Adrenal gland (tissue), 9 donors: ENCODE measurements at regions not wholly inside any gene's neighbourhood (a gene's known extent, or its start where the extent isn't known, plus 50 kb on each side); places are given as distances from the start of the nearest gene placed in this dataset.

Source experiments
- DNase-seq, 7 donors: peaks; one replicate each; pipeline ENCODE4 v3.0.0-alpha.2; 2019 to 2020
- H3K27ac ChIP-seq, 5 donors: fragments of 200-600 bp; sonication (generic) in 4 of 5; 1 replicate in 3 of 5; 2 replicates in 2 of 5; pipeline versions ENCODE4 v1.5.1 to v1.8.0; 2016 to 2020; ENCODE audit warnings: mild to moderate bottlenecking in 1 of 5
- H3K27me3 ChIP-seq: fragments of 200-600 bp; 2 replicates; pipeline ENCODE4 v1.8.0; 2021
- H3K36me3 ChIP-seq, 2 donors: fragments of 200-600 bp; replicated peaks in 1 of 2; 1 replicate in 1 of 2; 2 replicates in 1 of 2; pipeline versions ENCODE4 v1.5.1 to v1.8.0; 2018 to 2022
- H3K4me1 ChIP-seq, 2 donors: fragments of 200-600 bp; replicated peaks in 1 of 2; 1 replicate in 1 of 2; 2 replicates in 1 of 2; pipeline versions ENCODE4 v1.5.1 to v1.8.0; 2018 to 2021
- H3K4me3 ChIP-seq, 4 donors: fragments of 200-600 bp; sonication (generic) in 3 of 4; one replicate each; pipeline ENCODE4 v1.5.1; 2016 to 2018
- H3K9me3 ChIP-seq, 3 donors: fragments of 200-600 bp; sonication (generic) in 1 of 3; replicated peaks in 1 of 3; 1 replicate in 2 of 3; 2 replicates in 1 of 3; pipeline versions ENCODE4 v1.5.1 to v1.8.0; 2016 to 2021
- POLR2A ChIP-seq, 2 donors: fragments of 450-650 bp; IDR thresholded peaks; one replicate each; pipeline ENCODE4 v1.6.1; 2017; ENCODE audit warnings: antibody characterized with exemption in 2 of 2, mild to moderate bottlenecking in 2 of 2, moderate library complexity in 1 of 2
- WGBS, 4 donors: extraction: QIAGEN DNeasy Blood & Tissue Kit in 2 of 4; methylation state at CpG; one replicate each; pipeline versions ENCODE4 v1.1.5 to v1.1.7; 2013 to 2017; 5-methylcytosine and 5-hydroxymethylcytosine counted together
- intact Hi-C, 2 donors: fragments of 100-400 bp; cut with DNase I; formaldehyde crosslinking; loops; one replicate each; pipeline versions ENCODE4 v1.14.1 to v1.15.0; 2022 to 2023
- TF ChIP-seq, protein P1 (sequence below), 6 experiments: fragments of 450-650 bp in 4 of 6; fragments of 200-600 bp in 2 of 6; sonication (generic) in 1 of 6; IDR thresholded peaks; 1 replicate in 5 of 6; 2 replicates in 1 of 6; pipeline versions ENCODE4 v1.5.1 to v1.8.0; 2016 to 2021; ENCODE audit warnings: antibody characterized with exemption in 6 of 6, mild to moderate bottlenecking in 2 of 6, moderate library complexity in 1 of 6
- donor health status: healthy with polysubstance abuse.
- donor health status: Bipolar disorder and iron deficiency.
- donor health status: DM: yes; HTN: yes; CAD: no.
- donor health status: DM: no; HTN: no; CAD: no.
- donor health status: DM: no; HTN: no; CAD: no.

DNA sequence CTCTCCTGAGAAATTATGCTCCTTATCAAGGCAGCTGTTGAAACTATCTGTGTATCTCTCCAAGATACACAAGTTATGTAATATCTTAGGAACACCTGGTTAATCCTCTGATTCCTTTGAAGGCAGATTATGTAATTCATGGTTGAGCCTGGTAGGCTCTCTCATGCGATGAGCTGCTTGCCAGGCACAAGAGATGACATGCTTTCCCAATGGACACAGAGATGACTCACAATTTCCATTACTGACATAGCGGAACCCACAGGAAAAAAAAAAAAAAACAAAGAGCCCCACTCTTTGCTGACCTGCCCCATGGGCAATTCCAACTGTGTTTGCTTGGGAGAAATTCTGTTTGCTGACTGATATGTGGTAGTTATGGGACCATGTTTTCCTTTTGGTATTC is 736.4 kb upstream of the PHF14 start:
- Histone ChIP-seq H3K36me3 (no peaks in the 10 kb centered on the region), H3K4me1 (no peaks in the 10 kb centered on the region), H3K27ac (no peak overlapping the region), H3K27me3 (no peaks in the 10 kb centered on the region), H3K9me3 (no peaks in the 10 kb centered on the region), H3K4me3 (no peak overlapping the region)
- DNase-seq = no peak
- TF ChIP-seq POLR2A (IDR thresholded peaks at IDR 0.05) = no peak
- TF ChIP-seq, protein P1, sequence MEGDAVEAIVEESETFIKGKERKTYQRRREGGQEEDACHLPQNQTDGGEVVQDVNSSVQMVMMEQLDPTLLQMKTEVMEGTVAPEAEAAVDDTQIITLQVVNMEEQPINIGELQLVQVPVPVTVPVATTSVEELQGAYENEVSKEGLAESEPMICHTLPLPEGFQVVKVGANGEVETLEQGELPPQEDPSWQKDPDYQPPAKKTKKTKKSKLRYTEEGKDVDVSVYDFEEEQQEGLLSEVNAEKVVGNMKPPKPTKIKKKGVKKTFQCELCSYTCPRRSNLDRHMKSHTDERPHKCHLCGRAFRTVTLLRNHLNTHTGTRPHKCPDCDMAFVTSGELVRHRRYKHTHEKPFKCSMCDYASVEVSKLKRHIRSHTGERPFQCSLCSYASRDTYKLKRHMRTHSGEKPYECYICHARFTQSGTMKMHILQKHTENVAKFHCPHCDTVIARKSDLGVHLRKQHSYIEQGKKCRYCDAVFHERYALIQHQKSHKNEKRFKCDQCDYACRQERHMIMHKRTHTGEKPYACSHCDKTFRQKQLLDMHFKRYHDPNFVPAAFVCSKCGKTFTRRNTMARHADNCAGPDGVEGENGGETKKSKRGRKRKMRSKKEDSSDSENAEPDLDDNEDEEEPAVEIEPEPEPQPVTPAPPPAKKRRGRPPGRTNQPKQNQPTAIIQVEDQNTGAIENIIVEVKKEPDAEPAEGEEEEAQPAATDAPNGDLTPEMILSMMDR (IDR thresholded peaks at IDR 0.05) = no peak
- 50 to 73% (median 60%) methylated on average over 2 of the region's 2 CpGs for WGBS, 4 donors
- intact Hi-C loops = no loop called here

DNA sequence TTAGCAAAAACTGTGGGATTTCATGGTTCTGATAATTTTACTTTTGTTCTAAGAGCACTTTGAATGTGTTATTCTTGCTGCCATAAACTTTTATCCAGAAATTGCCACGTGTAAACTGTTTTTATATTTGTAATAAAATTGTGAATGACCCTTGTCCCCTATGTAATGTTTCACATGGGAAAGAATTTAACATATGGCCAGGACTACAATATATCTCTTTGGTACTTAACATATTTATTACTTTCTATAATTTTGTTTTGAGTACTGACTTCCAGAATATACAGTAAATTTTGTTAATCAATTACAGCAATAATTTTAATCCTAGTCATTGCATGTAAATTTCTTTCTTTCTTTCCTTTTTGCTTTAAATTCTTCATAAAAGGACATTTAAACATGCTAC is 735.0 kb upstream of the PHF14 start:
- Histone ChIP-seq H3K36me3 (no peaks in the 10 kb centered on the region), H3K27ac (no peak overlapping the region), H3K4me1 (no peaks in the 10 kb centered on the region), H3K4me3 (no peak overlapping the region), H3K9me3 (no peaks in the 10 kb centered on the region), H3K27me3 (no peaks in the 10 kb centered on the region)
- no peak for DNase-seq
- intact Hi-C loops = no loop called here
- WGBS, 4 donors = 56 to 70% (median 58%) methylated on average over 1 of the region's 1 CpG
- TF ChIP-seq, protein P1 (IDR thresholded peaks at IDR 0.05) = no peak
- no peak for TF ChIP-seq POLR2A (IDR thresholded peaks at IDR 0.05)

DNA sequence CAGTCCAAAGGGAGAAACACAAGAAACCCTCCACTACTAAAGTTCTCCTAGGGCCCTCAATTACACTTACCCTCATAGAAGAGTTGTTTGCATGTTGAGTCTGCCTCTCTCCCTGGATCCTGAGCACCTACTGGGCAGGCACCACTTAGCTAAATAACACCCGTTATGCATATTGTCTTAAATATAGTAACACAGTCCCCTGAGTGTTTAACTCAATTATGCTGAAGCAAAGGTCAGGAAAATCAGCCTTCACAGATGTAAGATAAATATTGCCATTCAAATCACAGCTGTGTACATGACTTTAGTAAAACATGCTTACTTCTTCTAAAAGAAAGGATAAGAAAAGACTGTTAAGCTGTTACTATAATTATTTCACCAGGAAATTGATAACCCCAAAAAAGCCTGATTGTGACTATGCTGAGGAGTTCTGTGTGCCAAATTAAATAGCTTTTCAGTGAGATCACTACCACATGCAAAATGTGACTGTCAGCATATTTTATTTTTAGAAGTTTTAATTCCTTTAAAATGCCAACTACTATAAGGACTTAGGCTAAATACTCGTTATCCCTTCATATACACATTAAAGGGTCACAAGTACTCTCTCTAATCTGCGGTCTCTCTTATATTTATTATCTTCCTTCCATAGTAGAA is 733.9 kb upstream of the PHF14 start:
- no peak overlapping the region for H3K4me3 ChIP-seq
- intact Hi-C loops = no loop called here
- no peaks in the 10 kb centered on the region for H3K4me1 ChIP-seq
- H3K36me3 ChIP-seq = no peaks in the 10 kb centered on the region
- WGBS, 4 donors = 42 to 55% (median 44%) methylated on average over 3 of the region's 3 CpGs
- TF ChIP-seq POLR2A (IDR thresholded peaks at IDR 0.05) = no peak
- TF ChIP-seq, protein P1 (IDR thresholded peaks at IDR 0.05) = no peak
- no peaks in the 10 kb centered on the region for H3K9me3 ChIP-seq
- DNase-seq = no peak
- no peaks in the 10 kb centered on the region for H3K27me3 ChIP-seq
- H3K27ac ChIP-seq = no peak overlapping the region

DNA sequence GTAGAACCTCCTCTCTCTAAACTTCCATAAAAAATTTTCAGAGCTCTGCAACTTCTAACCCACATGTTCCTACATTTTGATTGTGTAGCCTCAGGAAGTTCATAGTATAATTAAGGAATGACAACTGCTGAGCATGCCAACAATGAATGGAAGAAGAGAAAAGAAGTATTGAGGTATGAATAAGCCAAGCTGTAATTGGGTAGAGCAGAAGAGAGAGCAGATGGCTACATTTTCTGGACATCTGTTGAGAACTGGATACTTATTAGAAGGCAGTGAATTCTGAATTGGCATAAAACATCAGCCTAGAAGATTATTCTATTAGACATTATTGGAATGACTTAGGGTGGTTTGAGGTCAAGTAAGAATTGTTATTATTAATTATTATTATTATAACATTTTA is 728.3 kb upstream of the PHF14 start:
- intact Hi-C loops = no loop called here
- TF ChIP-seq, protein P1 (IDR thresholded peaks at IDR 0.05) = no peak
- TF ChIP-seq POLR2A (IDR thresholded peaks at IDR 0.05) = no peak
- no peaks in the 10 kb centered on the region for H3K27me3 ChIP-seq
- no peak overlapping the region for H3K27ac ChIP-seq
- no peaks in the 10 kb centered on the region for H3K36me3 ChIP-seq
- no peak overlapping the region for H3K4me3 ChIP-seq
- H3K9me3 ChIP-seq = no peaks in the 10 kb centered on the region
- no peaks in the 10 kb centered on the region for H3K4me1 ChIP-seq
- no peak for DNase-seq
